HG03439 (cell line): ENCODE measurements at regions not wholly inside any gene's neighbourhood (a gene's known extent, or its start where the extent isn't known, plus 50 kb on each side); places are given as distances from the start of the nearest gene placed in this dataset.

Experiments used
- ATAC-seq: cut with Tn5 transposase; IDR thresholded peaks from one replicate; pipeline ENCODE4 v1.9.1; 2021; ENCODE audit warnings: mild to moderate bottlenecking, moderate library complexity; ENCODE audit not compliant: unreplicated experiment

DNA sequence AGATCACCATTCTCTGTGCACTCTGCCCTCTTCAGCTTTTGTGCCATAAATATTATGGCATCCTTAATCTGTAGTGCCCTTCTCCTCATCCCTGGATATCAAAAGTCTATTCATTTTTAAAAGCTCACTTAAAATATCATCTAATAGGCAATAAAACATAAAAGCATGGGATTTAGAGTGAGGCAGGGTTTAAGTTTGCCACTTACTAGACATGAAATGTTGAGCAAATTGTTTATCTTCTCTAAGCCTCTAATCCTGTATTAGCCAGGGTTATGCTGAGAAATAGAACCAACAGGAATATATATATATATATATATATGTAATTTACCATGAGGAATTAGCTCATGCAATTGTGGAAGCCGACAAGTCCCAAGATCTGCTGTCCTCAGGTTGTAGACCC, 472.4 kb upstream of the HS3ST1 start:
- ATAC-seq = no peak

DNA sequence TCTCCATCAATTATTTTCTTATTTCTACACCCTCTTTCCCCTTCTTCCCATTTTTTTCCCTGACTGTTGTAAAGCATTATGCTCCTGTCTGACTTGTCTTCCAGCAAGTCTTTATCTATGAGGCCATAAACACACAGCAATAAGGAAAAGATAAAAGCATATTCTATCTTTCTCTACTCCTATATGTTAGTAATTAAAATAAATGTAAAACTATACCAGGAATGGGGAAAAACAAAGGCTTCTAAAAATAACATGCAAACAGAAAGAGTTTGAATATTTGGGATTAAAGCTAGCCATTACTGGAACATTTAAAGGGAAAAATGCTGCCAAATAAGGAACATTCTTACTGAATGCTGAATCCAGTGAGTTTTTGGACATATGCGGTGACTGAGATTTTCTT, 471.7 kb upstream of the HS3ST1 start:
- no peak for ATAC-seq

DNA sequence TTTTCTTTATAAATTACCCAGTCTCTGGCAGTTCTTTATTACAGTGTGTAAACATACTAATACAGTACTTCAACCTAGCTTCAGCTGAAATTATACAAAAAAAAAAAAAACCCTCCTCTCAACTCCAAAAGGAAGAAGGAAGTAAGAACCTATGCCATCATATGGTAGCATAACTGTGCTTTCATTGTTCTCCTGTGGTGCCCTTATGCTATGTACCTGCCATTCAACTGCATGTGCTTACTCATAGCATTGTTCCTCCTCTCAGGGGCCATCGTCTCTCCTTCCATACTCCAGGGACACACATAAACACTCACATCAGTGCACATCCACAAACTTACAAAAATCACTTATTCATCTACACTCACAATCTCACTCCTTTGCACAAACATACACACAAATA, 470.1 kb upstream of the HS3ST1 start:
- ATAC-seq = no peak

DNA sequence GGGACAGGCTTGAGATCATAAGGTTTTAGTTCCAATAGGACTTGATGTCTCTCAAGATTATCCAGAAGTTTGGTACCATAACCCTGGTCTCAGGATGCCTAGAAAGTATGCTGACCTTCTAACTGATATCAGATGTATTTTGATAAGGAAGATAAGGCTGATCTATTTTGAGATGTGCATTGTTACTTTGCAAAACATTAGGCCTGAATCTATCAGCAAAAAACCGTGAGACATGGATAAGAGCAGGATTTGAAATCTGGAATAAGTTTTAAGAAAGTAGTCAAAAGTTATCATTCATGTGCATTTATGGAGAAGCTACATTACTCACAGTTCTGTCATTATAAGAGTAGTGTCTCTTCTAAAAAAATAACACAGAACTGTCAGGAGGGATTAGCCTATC, 467.1 kb upstream of the HS3ST1 start:
- ATAC-seq = no peak

DNA sequence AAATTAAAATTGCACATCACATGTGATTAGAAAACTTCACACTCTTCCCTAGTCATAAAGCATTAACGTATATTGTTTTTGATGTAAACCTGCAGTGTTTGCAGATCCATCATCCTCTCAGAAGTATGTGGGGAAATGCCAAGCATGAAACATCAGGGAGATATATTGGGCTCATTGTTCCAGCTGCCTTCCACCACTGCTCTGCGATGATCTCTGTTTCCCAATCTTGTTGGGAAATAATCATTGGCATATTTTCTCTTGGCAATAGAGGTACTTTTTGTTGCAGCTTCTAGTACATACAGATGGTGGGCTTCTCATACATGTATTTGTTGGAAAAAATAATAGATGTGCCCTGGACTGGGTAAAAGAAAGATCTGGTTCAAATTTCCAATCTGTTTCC, 466.3 kb upstream of the HS3ST1 start:
- ATAC-seq = no peak

DNA sequence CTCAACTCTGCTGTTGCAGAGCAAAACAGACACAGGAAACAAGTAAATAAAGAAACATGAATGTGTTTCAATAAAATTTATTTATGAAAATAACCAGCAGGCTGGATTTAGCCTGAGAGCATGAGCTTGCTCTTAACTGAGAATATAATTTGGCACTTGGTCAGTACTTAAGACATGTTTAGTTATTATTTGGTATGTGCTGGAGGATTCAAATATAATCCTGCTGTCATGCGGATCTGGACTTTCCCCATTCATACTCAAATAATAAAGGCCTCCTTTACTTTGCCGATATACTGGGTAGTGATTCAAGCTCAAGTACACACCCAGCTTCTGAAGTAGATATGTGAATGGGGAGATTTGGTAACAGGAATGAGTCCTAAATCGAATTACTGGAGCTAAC, 465.5 kb upstream of the HS3ST1 start:
- no peak for ATAC-seq

DNA sequence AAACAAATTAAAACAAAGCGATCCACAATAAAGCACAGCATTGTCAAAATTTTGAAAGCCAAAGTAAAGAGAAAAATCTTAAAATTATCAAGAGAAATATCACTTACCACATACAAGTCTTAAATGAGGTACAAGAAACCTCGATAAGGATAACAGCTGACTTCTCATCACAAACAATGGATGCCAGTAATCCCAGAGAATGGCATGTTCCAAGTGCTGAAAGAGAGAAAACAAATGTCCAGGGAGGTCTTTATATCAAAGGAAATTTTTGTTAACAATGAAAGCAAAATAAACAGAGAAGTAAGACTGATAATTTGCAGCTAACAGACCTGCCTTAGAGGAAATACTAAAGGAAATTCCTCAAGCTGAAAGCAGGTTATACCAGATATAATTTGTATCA, 460.4 kb upstream of the HS3ST1 start:
- no peak for ATAC-seq

DNA sequence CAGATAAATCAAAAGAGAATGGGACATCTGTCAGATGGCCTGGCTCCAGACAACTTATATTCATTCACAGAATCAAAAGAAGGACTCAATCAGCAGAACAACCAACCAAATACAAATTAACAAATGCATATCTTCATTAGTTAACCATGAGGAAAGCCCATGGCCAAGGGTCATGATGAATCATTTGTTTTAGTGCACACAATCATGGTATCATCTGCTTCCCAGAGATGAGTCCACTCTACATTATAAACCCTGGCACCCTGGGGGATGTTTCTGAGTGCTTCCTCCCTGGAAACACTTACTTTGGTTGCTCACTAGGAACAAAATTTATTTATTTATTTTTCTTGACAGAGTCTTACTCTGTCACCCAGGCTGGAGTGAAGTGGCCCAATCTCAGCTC, 453.3 kb upstream of the HS3ST1 start:
- no peak for ATAC-seq

DNA sequence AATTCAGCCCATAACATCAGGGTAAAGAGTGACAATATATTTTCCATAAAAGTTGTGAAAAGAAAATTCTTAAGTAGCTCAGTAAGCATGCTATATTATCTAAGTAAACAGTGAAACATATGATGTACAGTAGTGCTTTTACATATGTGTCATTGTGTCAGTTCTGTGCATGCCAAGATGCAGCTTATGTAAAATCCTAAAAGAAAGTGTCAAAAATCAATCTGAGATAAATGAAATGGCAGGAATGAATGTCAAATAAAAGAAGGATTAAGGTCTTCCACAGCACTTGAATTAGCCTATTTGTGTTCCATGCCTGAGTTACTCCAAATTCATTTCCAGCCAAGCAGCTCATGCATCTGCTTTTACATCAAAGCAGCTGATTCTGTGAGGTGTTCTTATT, 452.7 kb upstream of the HS3ST1 start:
- no peak for ATAC-seq

DNA sequence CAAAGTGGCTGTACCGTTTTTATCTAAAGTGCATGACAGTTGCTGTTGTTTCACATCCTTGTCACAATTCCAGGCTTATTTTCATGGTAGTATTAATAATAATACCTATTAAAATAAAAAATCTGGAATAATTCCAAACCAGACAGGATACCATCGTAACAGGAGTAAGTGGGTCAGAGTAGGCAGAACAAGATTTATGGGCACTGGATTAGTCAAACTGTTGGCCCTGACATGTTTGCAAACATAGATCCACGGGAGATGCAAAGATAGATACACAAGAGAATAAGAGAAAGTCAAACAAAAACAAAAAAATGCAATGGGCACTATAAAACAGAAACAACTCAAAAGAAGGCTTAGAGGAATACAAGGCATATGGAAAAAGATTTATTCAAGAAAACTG, 449.5 kb upstream of the HS3ST1 start:
- ATAC-seq = no peak

DNA sequence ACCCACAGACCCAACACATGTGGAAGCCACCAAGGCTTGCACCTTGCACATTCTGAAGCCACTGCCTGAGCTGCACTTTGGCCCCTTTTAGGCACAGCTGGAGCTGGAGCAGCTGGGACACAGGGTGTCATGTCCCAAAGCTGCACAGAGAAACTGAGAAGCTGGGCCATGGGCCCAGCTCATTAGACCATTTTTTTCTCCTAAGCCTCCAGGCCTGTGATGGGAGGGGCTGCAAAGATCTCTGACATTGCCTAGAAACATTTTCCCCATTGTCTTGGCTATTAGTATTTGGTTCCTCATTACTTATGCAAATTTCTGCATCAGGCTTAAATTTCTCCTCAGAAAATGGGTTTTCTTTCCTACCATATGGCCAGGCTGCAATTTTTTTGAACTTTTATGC, 447.4 kb upstream of the HS3ST1 start:
- ATAC-seq = no peak

DNA sequence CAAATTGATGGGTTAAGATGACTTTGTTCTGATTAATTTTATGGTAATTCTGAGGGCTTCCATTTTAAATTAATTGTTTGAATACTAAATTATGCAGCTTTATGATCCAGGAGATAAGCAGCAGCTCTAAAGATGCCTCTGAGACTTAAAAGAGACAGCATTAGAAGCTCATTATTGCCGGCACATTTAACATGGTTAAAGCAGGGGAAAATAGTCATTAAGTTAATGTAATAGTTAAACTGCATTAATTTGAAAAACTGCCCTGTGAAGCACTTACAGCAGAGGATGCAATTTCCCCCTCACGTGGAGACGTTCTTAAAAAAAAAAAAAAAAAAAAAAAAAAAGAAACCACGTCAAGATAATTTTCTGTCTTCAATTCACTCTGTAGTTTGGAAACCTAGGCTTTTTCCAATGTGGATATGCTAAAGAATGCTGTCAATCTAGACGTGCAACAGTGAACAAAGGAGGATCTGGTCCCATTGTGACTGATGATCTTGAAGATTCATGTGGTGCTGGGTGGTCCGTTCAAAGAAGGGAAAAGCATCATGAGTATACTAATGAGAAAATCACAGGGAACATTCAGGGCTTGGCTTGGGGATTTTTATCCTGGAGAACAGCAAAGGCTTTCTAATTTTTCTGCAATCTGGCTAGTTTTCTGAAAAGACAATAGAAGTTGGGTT, 440.6 kb upstream of the HS3ST1 start:
- no peak for ATAC-seq

DNA sequence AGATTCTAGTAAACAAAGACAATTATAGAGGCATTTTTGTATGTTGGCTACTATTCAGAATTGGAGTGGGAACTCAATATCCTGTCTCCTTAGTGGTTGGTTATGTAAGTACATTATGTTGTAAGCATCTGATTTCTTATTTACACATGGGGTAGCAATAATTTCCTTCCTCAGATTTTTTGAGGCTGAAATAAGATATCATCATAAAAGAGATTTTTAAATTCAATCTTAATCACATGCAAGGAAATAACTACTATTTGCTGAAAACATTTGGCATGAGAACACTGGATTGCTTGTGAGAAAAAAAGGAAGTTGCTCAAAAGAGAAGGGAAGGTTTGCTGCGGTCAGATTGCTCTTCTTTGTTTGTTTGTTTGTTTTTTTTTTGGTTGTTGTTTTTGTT, 437.7 kb upstream of the HS3ST1 start:
- no peak for ATAC-seq

DNA sequence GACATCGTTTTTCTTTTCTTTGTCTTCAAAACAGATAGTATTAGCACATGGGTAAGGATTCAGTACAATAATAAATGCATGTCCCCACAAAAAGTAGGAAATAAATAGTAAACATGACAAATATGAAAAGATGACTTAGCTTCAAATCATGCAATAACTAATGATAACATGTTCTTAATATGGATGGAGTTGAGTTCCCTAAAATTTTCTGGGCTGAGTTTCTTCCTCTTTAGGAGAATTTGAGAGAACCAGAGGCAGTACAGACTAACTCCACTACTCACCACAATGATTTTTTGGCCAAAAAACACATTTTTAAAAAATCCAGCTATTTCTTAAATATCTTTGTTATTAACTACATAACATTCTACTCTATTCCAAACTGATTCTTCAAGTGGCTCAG, 432.3 kb upstream of the HS3ST1 start:
- no peak for ATAC-seq

DNA sequence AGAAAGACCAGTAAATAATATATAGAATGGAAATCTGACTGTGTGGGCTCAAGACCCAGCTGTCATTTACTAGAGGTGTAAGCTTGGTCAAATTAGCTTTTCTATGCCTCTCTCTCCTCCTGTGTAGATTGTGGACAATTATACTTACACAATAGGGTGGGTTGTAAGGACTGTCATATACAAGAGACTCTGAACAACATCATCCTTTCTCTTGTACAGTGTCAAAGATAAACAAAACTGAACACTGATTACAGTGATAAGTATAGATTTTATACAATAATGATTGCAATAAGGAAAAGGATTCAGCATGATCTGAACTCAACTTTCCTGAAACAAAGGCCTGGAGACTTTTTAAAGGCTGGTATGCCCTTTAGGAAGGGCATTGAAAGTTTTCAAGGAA, 429.2 kb upstream of the HS3ST1 start:
- ATAC-seq = no peak

DNA sequence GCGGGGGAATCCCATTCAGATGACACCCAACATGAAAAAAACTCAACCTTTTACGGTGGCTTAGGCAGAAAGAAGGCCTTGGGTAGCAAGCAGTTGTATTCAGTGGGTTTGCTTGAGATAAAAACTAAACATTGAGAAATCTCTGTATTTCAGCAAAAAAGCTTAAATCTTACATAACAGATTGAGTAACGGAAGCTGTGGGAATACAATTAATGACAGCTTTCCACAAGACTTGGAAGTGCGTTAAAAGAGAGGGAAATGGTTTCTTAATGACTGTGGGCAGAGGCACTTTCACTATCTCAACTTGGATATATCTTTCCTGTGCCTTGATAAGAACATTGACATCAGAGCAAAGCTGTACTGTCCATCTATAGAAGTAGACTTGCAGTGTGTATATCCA, 418.5 kb upstream of the HS3ST1 start:
- no peak for ATAC-seq

DNA sequence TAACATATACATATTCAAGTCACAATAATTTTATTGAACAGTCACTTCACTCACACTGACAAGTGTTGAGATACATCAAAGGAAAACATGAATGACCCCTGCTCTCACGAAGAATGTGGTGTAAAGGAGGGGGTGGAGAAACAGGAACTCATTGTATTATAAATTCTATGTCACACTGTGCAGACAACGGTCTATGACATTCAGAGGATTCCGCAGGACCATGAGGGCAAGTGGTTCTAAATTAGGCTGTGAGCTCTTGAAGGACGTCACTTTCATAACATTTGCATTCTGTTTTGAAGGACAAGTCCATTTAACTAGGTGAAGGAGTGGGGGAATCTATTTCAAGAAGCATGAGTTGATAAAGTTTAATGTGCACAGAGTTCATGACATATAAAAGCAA, 415.2 kb upstream of the HS3ST1 start:
- ATAC-seq = no peak

DNA sequence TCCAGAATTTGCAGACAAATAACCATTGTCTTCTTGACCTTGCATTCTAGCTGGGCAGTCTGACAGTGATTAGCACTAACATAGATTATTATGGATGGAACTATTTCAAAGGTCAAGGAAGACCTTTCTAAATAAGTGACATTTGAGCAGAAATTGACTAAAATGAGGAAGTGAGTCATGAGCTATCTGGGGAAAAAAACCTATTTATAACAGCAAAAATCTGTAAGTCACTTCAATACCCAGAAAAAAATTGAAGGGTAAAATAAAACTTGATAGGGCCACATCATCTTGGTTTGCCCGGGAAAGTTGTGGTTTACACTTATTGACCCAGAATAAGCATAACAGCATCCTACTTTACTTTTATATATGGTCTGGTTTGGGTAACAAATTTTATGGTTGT, 414.6 kb upstream of the HS3ST1 start:
- ATAC-seq = no peak

DNA sequence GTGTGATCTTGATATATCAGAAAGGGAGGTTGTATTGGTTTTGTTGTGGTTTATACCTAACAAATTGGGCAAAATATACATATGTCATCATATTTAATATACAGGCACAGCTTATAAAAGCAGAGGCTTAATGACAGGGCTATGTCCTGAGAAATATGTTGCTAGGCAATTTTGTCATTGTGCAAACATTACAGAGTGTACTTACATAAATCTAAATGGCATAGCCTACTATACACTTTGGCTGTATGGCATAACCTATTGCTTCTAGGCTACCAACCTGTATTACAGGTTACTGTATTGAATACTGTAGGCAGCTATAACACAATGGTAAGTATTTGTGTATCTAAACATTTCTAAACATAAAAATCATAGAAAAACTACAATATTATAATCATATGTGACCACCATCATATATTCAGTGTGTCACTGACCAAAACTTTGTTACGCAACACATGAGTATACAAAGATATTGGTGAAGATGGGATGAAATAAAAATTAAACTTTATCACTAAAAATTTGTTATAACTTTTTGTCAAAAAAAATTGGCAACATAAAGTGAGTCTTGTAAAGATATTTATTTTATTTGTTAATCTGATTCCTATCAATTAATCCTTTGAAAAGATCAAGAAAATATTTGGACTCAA, 414.0 kb upstream of the HS3ST1 start:
- ATAC-seq = no peak

DNA sequence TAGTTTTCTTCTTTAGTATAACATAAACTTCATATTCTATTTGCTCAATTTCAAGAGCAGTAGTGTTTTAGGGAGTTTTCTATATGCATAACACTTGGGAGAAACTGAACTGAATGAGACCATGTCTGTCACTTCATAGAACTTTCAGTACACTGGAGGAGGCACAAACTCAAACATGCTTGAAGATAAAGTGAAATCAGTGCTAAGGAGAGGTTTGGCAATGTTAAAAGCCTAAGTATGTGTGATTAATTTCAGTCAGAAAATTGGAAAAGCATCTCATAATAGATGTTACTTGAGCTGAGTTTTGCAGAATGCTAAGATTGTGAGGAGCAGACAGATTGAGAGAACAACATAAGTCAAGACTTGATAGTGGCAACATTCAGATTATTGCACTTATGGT, 411.2 kb upstream of the HS3ST1 start:
- no peak for ATAC-seq

DNA sequence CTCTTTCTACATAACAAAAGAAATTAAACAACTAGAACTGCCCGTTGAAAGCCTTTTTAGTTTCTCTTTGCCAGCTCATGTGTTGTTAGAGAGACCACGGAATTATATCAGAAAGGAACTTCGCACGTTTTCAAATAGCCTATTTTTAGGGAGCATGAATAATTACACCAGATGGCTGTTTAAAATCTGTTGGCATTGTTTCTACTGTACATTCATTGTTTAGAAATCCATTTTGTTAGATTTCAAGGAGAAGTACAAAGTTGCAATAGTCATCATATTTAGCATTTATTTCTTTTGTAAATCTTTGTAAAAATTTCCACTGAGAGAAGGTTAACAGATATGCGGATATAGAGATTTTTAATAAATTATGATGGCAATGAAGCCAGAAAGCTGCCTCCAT, 403.0 kb upstream of the HS3ST1 start:
- no peak for ATAC-seq

DNA sequence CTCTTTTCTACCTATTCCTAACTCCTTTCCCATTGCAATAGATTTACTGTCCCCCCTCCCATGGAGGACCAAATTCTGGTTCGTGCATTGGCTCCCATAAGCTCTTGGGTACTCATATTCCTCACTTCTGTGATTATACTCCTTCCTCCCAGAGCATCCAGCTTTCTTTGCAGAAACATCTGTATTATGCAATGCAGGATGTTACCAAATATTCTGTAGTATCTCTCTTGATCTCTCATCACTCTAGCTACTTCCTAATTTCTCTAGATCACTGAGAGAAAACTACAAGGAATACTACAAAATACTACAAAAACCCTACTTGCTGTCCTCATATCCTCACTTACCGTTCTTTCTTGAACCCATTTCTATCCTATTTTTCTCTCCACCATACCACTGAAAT, 395.9 kb upstream of the HS3ST1 start:
- ATAC-seq = no peak

DNA sequence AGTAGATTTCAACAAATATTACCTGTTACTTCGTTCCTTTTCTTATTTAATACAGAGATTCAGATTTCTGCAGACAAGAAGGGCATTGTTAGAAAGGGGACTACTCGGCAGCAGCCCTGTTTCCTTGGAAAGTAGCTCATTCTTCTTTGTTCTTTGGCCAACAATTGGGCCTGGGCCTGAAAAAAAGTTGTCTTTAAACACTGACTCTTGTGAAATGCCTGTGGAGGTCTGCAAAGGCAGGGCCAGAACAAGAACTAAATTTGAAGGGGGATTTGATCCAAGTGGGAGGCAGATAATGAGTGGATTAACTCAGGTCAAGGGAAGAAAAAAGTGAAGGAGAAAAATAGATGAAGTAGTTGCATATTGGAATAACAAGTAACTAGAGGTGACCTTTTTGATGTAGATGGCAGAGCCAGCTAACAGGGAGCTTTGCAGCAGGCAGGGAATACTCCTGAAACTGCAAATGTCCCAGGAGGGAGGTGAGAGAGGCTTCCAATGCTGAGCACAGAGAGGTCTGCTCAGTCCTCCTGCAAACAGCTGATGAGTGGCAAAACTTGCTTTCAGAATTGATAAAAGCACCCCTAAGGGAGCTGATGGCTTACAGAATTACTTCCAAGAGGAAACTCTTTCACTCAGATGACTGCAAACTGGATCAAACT, 393.2 kb upstream of the HS3ST1 start:
- ATAC-seq = no peak
